BLaER1 (cell line): ENCODE measurements at regions not wholly inside any gene's neighbourhood (a gene's known extent, or its start where the extent isn't known, plus 50 kb on each side); places are given as distances from the start of the nearest gene placed in this dataset.

Source experiments
- H3K27ac ChIP-seq: shearing (Covaris generic); formaldehyde crosslinking; 2 replicates; pipeline ENCODE4 v1.8.1; 2022
- H3K27me3 ChIP-seq: shearing (Covaris generic); formaldehyde crosslinking; 2 replicates; pipeline ENCODE4 v1.8.1; 2022
- H3K36me3 ChIP-seq: shearing (Covaris generic); formaldehyde crosslinking; 2 replicates; pipeline ENCODE4 v1.8.1; 2022
- H3K4me1 ChIP-seq: shearing (Covaris generic); formaldehyde crosslinking; 2 replicates; pipeline ENCODE4 v1.8.1; 2022
- H3K4me2 ChIP-seq: shearing (Covaris generic); formaldehyde crosslinking; 2 replicates; pipeline ENCODE4 v1.8.1; 2022
- H3K4me3 ChIP-seq: shearing (Covaris generic); formaldehyde crosslinking; 2 replicates; pipeline ENCODE4 v1.8.1; 2022
- H3K9ac ChIP-seq: shearing (Covaris generic); formaldehyde crosslinking; 2 replicates; pipeline ENCODE4 v1.8.1; 2022
- H3K9me3 ChIP-seq: shearing (Covaris generic); formaldehyde crosslinking; 2 replicates; pipeline ENCODE4 v1.8.1; 2022
- H4K20me1 ChIP-seq: shearing (Covaris generic); formaldehyde crosslinking; 2 replicates; pipeline ENCODE4 v1.8.1; 2022
- Cebpa-rat ChIP-seq: shearing (Covaris generic); IDR thresholded peaks from 2 replicates; pipeline ENCODE4 v1.8.1; 2022

GRCh38 chr2:52931660-52932059, 835.9 kb upstream of the CHAC2 start:
- no peak for TF ChIP-seq Cebpa-rat

GRCh38 chr2:52929412-52929811, 838.2 kb upstream of the CHAC2 start:
- Histone ChIP-seq H3K9ac (no peak overlapping the region), H3K36me3 (no peaks in the 10 kb centered on the region), H3K27me3 (no peaks in the 10 kb centered on the region), H3K4me2 (no peak overlapping the region), H3K9me3 (peaks cover 14% of the 10 kb centered on the region), H4K20me1 (no peaks in the 10 kb centered on the region), H3K4me3 (no peak overlapping the region), H3K27ac (no peak overlapping the region), H3K4me1 (no peaks in the 10 kb centered on the region)
- no peak for TF ChIP-seq Cebpa-rat

More at GRCh38 chr2:52931660-52932059, 835.9 kb upstream of the CHAC2 start:
- H3K36me3 ChIP-seq = no peaks in the 10 kb centered on the region
- H3K4me1 ChIP-seq = no peaks in the 10 kb centered on the region
- peaks cover 14% of the 10 kb centered on the region for H3K9me3 ChIP-seq
- no peak overlapping the region for H3K4me3 ChIP-seq
- no peaks in the 10 kb centered on the region for H3K27me3 ChIP-seq
- H3K4me2 ChIP-seq = no peak overlapping the region
- no peak overlapping the region for H3K27ac ChIP-seq
- no peaks in the 10 kb centered on the region for H4K20me1 ChIP-seq
- no peak overlapping the region for H3K9ac ChIP-seq

- no peaks in the 10 kb centered on the region for H3K27me3 ChIP-seq
- H4K20me1 ChIP-seq = no peaks in the 10 kb centered on the region
- no peaks in the 10 kb centered on the region for H3K9me3 ChIP-seq
- no peak overlapping the region for H3K4me2 ChIP-seq
- no peak overlapping the region for H3K9ac ChIP-seq
- H3K4me1 ChIP-seq = no peaks in the 10 kb centered on the region
- H3K36me3 ChIP-seq = no peaks in the 10 kb centered on the region
- no peak overlapping the region for H3K4me3 ChIP-seq
- TF ChIP-seq Cebpa-rat = no peak
- no peak overlapping the region for H3K27ac ChIP-seq
Measured at GRCh38 chr2:52919673-52920072, 847.9 kb upstream of the CHAC2 start.

GRCh38 chr2:52918551-52918950, 849.1 kb upstream of the CHAC2 start:
- Histone ChIP-seq H3K27me3 (no peaks in the 10 kb centered on the region), H3K27ac (no peak overlapping the region), H3K4me2 (no peak overlapping the region), H3K9ac (no peak overlapping the region), H3K4me3 (no peak overlapping the region), H3K36me3 (no peaks in the 10 kb centered on the region), H4K20me1 (no peaks in the 10 kb centered on the region), H3K9me3 (no peaks in the 10 kb centered on the region), H3K4me1 (no peaks in the 10 kb centered on the region)
- TF ChIP-seq Cebpa-rat = no peak

GRCh38 chr2:52916981-52917380, 850.6 kb upstream of the CHAC2 start:
- Histone ChIP-seq H3K9ac (no peak overlapping the region), H3K4me3 (no peak overlapping the region), H3K4me1 (no peaks in the 10 kb centered on the region), H3K9me3 (no peaks in the 10 kb centered on the region), H4K20me1 (no peaks in the 10 kb centered on the region), H3K27me3 (no peaks in the 10 kb centered on the region), H3K27ac (no peak overlapping the region), H3K4me2 (no peak overlapping the region), H3K36me3 (no peaks in the 10 kb centered on the region)
- no peak for TF ChIP-seq Cebpa-rat

GRCh38 chr2:52904355-52904891, 863.2 kb upstream of the CHAC2 start:
- Histone ChIP-seq H3K4me2 (no peak overlapping the region), H3K9ac (no peak overlapping the region), H4K20me1 (no peaks in the 10 kb centered on the region), H3K27me3 (no peaks in the 10 kb centered on the region), H3K9me3 (peaks cover 11% of the 10 kb centered on the region; the same call in 1 of the 2 replicates), H3K4me1 (no peaks in the 10 kb centered on the region), H3K4me3 (no peak overlapping the region), H3K27ac (no peak overlapping the region), H3K36me3 (no peaks in the 10 kb centered on the region)
- TF ChIP-seq Cebpa-rat = no peak

- no peak overlapping the region for H3K4me3 ChIP-seq
- no peak overlapping the region for H3K9ac ChIP-seq
- H3K9me3 ChIP-seq = peaks cover 22% of the 10 kb centered on the region
- no peak overlapping the region for H3K27ac ChIP-seq
- H4K20me1 ChIP-seq = no peaks in the 10 kb centered on the region
- H3K27me3 ChIP-seq = no peaks in the 10 kb centered on the region
- no peak for TF ChIP-seq Cebpa-rat
- no peak overlapping the region for H3K4me2 ChIP-seq
- no peaks in the 10 kb centered on the region for H3K4me1 ChIP-seq
- no peaks in the 10 kb centered on the region for H3K36me3 ChIP-seq
Measured at GRCh38 chr2:52897511-52898044, 870.0 kb upstream of the CHAC2 start.

- H3K4me2 ChIP-seq = no peak overlapping the region
- H3K27ac ChIP-seq = no peak overlapping the region
- H4K20me1 ChIP-seq = no peaks in the 10 kb centered on the region
- no peaks in the 10 kb centered on the region for H3K36me3 ChIP-seq
- no peaks in the 10 kb centered on the region for H3K27me3 ChIP-seq
- H3K4me3 ChIP-seq = no peak overlapping the region
- no peak overlapping the region for H3K9ac ChIP-seq
- peaks cover 19% of the 10 kb centered on the region for H3K9me3 ChIP-seq
- no peak for TF ChIP-seq Cebpa-rat
- H3K4me1 ChIP-seq = no peaks in the 10 kb centered on the region
Measured at GRCh38 chr2:52895726-52896340, 871.8 kb upstream of the CHAC2 start.

GRCh38 chr2:52886556-52886955, 881.0 kb upstream of the CHAC2 start:
- Histone ChIP-seq H3K4me2 (no peak overlapping the region), H3K9me3 (no peaks in the 10 kb centered on the region), H3K4me3 (no peak overlapping the region), H3K27me3 (no peaks in the 10 kb centered on the region), H3K9ac (no peak overlapping the region), H3K4me1 (no peaks in the 10 kb centered on the region), H3K27ac (no peak overlapping the region), H3K36me3 (no peaks in the 10 kb centered on the region), H4K20me1 (no peaks in the 10 kb centered on the region)
- no peak for TF ChIP-seq Cebpa-rat

- Histone ChIP-seq H3K36me3 (no peaks in the 10 kb centered on the region), H3K4me2 (no peak overlapping the region), H3K4me1 (no peaks in the 10 kb centered on the region), H3K4me3 (no peak overlapping the region), H3K9ac (no peak overlapping the region), H3K27ac (no peak overlapping the region), H3K9me3 (no peaks in the 10 kb centered on the region), H3K27me3 (no peaks in the 10 kb centered on the region), H4K20me1 (no peaks in the 10 kb centered on the region)
- no peak for TF ChIP-seq Cebpa-rat
Measured at GRCh38 chr2:52884761-52885352, 882.7 kb upstream of the CHAC2 start.
